Activated naive CD4-positive, alpha-beta T cell treated with Interleukin-2 at 50 U/mL for 16 hours (primary cell): ENCODE measurements at regions not wholly inside any gene's neighbourhood (a gene's known extent, or its start where the extent isn't known, plus 50 kb on each side); places are given as distances from the start of the nearest gene placed in this dataset.
"Not testable (repeated sequence)": the region's sequence is repeated elsewhere in the genome, so short reads cannot be mapped to it uniquely, and the experiment has no call there.

Experiments used
- DNase-seq: peaks from one replicate; pipeline ENCODE4 v3.0.0-alpha.2; 2020

DNA sequence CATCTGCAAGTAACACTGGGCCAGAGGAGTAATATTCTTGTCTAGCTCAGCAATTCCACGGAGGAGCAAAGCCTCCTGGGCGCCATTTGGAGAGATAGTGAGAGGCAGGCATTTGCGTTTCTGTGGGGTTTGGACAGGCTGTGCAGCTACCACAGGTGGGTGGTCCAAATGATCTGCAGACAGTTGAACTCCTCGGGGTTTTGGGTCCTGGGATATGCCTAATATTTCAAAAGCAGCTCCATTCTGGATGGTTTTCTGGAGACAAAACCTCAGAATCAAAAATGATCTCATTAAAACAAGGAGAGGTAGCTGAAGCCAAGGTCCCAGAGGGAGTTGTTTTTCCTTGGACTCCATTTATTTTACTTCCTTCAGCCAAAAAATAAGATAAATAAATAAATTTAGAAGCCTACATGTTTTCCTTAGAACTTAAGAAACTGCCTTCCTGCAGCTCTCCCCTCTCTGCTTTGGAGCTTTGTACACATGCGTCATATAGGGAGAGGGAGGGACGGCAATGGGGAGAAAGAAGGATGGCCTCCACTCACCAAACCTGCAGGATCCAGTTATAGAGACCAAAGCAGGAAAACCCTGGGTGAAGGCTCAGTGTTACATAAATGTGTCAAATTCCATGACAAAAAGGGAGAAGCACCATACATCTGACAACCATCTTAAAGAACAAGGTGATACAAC lies 227.3 kb upstream of the DAAM1 start:
- no peak for DNase-seq

DNA sequence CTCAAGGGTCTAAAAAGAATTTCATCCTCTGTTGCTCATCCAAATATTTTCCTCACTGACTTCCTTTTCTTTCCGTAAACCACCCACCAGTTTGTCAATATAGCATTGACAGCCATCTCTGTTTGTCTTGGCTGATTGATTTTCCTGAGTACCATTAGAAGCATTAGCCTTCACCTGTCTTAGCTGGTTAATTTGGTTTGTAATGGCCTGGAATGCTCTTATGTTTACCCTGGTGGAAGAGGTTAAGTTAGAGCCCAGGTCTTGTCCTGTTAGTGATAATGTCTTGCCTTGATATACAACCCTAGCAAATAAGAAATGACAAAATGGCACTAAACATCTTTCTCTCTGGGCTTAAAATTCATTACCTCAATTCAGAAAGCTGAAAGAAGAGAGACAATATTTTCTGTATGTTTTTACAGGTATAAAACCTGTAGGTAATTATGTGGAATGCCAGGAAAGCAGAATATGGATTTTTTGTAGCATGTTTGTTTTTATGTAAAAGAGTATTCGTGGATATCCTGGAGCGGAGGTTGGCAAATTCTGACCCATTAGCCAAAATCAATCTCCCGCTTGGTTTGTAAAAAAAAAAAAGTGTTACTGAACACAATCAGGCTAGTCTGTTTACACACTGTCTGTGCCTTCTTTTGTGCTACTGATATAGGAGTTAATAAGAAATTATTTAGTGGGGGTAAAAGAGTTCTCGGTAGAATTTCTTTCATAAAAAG lies 224.4 kb upstream of the DAAM1 start:
- DNase-seq = no peak

DNA sequence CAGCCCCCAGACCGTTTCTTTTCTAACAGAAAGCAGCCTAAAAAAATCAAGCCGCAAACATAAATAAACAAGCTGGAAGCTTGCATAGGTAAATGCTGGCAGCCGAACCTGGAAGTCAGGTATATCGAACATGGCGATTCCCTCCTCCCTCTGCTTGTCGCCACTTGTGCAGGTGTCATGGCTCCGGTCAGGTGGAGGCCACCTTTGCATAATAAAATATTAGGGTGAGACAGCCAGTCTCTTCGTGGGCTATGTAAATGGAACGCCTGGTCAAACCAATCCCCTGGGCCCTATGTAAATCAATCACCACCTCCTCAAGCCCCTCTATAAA lies 223.9 kb upstream of the DAAM1 start:
- no peak for DNase-seq

DNA sequence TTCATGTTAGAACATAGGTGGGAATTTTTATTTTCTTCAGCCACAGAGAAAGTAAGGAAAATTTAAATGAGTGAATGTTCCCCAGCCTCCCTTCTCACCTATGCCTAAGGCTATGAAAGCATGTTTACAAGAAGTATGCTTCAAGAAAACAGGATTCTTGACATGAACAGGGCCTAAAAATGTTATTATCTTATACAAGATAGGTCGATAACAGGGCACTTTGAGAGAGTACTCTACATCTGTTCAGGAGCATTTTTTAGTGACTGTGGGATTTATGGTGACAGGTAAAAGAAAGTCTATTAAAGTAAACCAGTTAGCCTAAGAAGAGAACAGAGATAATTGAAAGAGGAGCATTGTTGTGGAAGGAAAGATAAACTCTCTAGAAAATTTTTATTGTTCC lies 222.9 kb upstream of the DAAM1 start:
- DNase-seq = no peak

DNA sequence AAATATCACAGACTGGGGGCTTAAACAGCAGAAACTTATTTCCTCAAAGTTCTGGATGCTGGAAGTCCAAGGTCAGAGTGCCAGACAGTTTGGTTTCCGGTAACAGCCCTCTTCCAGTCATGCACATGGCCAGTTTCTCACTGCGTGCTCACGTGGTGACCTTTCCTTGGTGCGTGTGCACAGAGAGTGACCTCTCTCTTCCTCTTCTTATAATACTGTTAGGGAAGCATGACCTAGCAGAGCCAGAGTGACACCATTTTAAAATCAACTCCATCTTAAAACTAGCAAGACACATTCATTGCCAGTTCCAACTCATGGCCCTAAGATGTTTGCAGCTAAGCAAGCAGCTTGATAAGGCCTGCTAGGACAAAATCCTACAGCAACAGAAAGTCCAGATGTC lies 221.5 kb upstream of the DAAM1 start:
- DNase-seq = no peak

DNA sequence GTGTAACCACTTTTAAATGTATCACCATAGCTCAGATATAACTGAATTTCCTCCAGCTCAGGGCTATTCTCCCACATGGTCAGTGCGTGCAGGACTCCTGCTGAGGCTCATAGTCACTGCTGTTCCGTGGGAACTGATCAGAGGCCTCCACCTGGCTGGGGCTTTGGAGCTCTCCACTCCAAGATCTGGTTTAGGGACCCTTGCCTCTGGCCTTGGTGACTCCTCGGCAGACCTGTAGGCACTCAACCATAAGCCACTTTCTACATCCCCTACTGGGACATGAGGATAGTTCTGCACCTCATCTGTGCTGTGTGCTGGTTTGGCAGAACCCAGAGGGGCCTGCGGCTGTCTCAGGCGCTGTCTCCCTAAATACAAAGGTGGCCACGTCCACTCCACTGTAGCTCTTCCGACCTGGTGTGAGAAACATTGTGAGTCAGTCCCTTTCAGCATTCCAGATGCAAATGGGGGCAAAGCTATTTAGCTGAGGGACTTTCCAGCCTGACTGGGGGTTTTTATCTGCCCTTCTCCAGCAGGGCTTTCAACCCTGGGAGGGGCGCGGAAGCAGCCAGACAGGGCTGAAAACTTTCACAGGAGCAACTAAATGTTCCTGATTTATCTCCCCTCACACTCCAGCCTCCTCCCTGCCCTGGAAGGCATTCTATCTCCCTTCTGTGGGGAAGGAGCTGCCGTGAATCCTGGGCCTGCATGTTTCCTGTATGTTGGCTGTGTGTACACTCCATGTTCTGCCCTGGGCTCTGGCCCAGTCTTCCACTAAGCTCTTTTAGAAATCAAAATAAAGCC lies 218.3 kb upstream of the DAAM1 start:
- DNase-seq = no peak

DNA sequence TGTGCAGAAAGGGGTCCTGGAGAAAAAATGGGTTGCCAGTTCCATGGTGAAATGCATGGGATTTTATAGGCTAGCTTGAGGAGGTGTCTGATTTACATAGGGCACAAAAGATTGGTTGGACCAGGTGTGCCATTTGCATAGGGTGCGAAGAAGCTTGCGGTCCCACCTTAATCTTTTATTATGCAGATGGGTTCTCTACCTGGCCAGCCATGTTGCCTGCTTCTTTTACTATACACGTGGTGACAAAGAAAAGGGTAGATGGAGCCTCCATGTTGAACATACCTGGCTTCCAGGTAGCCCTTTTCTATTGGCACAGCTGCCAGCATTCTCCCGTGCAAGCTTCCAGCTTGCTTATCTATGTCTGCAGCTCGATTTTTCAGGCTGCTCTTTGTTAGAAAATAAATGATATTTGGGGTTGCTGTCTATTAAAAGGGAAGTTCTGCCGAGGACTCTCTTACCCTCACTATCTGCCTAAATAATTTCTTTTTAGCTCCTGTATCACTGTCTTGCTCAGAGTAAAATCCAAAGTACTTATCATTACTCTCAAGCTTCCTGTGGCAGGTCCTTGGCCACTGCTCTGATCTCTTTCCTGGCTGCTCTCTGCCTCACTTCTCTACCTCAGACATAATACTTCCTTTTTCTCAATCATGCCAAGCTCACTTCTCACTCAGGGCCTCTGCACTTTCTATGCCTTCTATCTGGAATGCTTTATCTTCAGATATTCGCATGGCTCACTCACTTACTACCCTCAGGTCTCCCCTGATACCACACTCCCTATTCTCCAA lies 216.0 kb upstream of the DAAM1 start:
- DNase-seq = no peak

DNA sequence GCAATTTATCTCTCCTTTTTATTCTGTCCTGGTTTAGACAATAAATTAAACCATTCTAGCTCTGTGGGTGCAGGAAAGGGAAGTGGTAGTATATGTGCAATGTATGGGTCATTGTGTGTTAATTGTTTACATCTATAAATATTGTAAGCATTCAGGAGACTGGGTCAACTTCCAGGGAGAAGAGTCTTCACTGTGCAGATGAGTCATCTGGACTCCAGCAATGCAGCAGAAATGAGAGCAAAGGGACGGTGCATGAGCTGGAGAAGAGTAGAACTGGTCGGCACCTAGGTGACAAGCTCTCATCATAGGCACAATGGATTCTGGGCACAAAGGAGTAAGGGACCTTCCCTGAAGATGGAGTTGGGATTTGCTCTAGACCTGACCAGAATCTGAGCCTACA lies 211.1 kb upstream of the DAAM1 start:
- no peak for DNase-seq

DNA sequence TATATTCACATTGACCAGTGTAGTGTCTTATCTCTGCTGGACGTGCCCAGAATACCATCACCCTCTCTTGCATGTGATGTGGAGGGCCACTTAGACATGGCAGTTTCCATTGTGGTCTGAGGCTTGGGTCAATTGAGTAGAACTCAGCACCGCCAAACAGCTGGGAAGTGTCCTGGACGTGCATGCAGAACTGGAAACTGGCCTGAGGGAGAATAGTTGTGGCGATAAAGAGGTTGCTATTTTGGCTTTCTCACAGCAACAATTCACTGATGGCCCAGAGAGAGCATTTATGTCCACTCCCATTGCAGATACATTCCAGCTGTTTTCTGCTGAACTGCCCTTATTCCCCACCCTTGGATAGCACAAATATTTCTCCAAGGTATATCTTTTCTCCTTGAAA lies 210.1 kb upstream of the DAAM1 start:
- DNase-seq = no peak

DNA sequence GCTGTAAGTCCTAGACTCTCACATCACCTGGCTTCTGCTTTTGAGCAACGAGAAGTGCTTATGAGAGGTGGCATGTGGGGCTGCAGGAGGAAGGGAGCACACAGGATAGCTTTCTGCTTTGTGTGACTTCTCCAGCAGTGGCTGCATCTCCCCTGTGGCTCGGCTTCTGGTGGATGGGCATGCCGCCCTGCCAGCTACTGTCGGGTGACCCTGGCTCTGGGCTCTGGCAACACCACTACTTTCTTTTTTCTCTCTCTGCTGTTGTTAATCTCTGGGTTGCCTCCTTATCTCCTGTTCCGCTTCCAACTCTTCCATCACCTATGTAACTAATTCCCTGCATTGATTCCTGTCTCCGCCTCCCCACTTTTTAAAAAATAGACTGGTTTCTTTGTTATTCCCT lies 209.1 kb upstream of the DAAM1 start:
- DNase-seq = no peak

DNA sequence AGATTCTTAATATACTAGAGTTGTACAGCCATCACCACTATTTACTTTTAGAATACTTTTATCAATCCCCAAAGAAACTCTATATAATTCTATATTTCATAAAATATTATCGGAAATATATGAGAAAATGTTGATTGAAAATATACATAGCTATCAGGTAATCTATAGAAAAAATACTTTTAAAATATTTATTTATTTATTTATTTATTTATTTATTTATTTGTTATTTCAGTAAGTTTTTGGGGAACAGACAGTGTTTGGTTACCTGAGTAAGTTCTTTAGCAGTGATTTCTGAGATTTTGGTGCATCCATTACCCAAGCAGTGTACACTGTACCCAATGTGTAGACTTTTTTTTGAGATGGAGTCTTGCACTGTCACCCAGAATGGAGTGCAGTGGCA lies 206.6 kb upstream of the DAAM1 start:
- DNase-seq = no peak

DNA sequence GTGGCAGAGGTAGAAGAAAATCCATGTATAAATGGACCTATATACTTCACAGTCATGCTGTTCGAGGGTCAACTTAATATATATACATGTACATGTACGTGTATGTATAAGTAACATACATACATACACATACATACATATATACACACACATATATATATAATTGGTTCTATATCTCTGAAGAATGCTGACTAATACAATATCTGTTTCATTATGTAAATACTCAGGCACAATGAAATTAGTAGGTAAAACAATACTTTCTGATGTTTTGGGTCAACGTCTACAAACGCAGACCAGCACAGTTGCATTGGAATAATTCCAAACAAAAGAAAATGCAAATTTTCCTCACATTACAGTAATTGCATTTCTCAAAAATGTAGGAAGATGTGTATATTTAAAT lies 202.7 kb upstream of the DAAM1 start:
- no peak for DNase-seq

DNA sequence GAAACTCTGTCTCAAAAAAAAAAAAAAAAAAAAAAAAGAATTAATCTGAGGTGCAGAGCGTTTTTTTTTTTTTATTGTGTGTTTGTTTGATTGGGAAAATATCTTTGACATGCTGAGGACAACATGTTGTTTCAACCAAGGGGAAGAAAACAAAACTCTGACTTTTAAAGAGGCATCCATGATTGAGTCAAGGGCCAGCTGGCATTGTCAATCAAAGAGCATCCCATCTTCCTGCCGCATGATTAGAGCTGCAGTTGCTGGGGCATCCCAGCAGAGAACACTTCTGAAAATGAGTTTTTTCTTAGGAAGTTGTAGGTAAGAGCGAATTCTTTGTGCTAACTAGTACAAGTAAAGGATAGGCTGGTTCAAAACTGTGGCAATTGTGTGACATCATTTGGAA lies 200.9 kb upstream of the DAAM1 start:
- DNase-seq = no peak

DNA sequence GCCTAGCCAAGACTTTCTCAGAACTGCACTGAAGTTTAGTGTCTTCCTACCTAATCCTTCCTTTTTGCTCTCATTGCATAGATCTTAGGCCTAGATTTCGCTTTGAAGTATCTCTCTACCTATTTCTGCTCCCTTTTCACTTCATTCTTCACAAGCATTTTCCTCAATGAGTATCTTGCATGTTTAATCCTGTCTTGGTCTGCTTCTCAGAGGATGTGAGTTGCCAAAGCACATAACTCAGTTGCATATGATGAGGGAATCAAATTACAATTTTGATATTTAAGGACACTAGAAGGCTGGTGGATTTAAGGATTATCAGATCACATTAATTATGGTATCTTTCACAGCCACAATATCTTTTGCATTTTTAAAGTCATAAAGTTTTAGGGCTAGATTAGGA lies 195.5 kb upstream of the DAAM1 start:
- no peak for DNase-seq

DNA sequence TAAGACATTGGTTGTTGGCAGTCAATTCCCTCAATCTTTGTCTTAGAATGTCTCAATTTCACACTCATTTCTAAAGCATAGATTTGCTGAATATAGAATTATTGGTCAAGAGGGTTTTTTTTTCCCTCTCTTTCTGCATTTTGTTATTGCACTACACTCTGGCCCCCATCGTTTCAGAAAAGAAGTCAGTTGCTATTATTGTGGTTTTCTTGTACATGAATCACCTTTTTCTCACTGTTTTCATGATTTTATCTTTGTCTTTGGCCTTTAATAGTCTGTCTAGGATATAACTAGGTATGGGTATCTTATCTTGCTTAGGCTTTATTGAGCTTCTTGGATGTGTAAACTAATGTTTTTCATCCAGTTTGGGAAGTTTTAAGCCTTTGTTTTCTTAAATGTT lies 194.3 kb upstream of the DAAM1 start:
- DNase-seq = no peak

DNA sequence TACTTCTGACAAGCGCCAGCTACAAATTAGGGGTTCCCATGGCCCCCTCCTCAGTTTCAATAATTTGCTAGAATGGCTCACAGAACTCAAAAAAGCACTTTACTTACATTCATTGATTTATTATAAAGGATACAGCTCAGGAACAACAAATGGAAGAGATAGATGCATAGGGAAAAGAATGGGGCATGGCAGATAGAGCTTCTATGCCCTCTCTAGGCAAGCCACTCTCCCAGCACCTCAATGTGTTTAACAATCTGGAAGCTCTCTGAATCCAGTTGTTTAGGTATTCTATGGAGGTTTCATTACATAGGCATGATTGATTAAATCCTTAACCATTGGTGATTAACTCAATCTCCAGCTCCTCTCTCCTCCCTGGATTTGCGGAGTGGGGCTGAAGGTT lies 184.5 kb upstream of the DAAM1 start:
- no peak for DNase-seq

DNA sequence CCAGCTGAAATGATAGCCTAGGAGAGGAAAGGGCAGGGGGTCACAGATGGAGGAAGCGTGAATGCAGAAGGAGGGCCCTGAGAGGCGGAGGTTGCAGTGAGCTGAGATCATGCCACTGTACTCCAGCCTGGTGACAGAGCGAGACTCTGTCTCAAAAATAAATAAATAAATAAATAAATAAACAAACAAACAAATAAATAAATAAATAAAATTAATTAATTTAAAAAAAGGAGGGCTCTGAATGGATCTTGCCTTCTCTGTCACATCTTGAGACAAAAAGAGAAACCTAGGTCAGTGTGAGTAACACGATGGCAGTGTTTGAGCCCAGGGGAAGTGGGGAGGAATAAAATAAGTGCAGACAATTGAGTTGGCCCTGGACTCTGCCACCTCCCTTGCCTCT lies 182.3 kb upstream of the DAAM1 start:
- not testable (repeated sequence) for DNase-seq

DNA sequence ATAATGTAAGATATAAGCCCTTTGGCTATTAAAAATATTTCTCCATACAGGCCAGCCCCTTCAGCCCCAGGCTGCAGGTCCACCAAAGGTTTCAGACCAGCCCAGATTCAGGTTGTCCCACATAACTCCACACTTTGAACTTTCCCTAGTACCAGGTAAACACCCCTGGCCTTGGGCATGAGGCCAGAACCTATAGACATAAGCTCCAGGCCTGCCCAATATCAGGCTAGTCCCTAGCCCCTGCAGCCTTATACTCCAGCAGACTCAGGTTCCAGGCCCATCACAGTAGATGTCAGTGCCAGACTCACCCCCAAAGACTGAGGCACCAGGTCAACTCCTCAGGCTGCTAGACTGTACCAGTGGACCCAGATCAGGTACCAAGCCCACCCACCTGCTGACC lies 178.5 kb upstream of the DAAM1 start:
- DNase-seq = no peak

DNA sequence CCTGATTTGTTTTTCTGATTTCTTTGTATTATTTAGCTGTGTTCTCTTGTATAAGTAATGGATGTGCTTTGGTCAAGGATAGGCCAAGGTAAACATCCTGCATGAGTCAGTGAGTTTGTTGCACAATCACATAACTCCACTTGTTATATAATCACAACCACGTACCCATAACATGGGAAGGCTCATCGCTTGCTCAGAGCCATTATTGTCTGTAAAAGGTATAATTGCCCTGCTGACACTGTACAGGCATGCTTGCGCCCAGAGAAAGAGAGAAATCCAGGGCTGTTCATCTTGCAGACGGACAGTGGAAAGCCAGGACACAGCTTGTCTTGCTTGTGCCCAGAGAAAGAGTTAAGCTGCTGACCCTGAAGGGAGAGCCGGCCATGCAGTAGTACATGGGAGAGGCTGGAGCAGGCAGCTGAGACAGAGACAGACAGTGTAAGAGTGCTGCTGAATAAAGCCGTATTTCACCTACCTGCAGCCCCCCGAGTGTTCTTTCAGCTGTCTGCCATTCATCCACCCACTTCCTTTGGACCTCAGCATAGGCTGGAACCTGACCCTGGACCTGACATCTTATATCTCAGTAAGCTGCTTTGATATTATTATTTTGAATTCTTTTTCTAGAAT lies 174.7 kb upstream of the DAAM1 start:
- no peak for DNase-seq

DNA sequence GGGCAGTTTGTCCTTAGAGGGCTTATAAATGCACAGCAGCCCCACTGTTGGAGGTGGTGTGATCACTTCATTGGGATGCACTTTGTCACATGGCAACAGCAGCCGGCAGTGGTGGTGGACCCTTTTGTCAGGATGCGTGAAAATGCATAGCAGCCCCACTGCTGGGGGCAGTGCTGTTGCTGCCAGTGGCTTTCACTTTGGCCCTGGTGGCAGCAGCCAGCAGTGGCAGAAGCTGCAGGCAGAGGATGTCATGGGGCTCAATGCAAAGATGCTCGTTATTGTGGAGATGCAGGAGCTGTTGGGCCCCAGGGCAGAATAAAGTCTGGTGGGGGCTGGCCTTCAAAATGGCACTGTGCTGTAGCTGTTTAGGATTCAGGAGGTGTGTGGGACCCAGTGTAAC lies 173.0 kb upstream of the DAAM1 start:
- DNase-seq = no peak

DNA sequence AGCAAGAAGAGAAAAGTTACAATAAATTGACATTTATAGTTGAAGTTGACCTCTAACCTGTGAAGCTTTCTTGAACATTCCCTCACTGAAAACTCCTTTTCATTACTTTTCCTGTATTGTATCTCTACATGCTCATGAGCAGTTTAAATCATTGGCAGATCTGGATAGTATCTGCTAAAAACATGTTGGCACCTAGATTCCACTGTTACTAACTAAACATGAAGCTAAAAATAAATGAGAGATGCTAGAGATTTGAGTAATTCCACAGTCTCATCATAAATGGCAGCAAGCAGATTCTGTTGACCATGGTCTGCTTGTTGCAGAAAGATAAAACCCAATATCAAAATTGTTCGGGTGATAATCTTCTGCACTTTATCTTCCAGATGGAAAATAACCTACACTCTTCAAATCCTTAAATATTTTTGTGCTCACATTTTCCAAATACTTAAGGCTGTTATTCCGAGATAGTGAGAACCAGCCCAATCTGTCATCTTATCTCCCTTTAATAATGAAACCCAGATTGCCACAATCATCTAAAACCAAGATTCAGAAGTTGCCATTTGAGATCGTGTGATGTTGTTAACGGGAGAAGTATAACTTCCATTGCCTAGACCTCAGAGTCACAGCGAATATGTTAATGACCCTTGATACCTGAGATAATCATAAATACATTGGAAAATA lies 171.0 kb upstream of the DAAM1 start:
- no peak for DNase-seq

DNA sequence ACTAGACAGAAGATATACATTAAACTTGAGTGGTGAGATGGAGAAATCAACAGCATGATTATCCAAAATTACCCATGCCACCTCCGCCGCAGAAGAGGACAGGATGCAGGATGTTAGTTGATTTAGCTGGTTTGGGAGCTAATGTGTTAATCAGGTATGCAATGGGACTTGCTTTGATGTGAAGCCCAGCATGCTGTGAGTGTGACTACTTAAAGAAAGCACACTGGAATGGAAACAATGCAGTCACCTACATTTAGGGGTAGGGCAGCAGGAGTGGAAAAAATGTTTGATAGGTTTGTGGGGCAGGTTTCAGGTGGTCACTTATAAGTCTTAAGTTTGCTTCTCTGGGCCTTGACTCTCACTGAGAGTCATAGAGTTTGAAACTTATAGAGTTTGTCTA lies 170.0 kb upstream of the DAAM1 start:
- DNase-seq = no peak
